GM10248 (cell line): ENCODE measurements at regions not wholly inside any gene's neighbourhood (a gene's known extent, or its start where the extent isn't known, plus 50 kb on each side); places are given as distances from the start of the nearest gene placed in this dataset.

Experiments used
- CTCF ChIA-PET: fragments of 300-600 bp; sonication (Branson Sonifier 250); formaldehyde crosslinking; extraction: SDS; loops from one replicate; lab custom pipeline; 2021; ENCODE audit warnings: antibody characterized with exemption; lab: Yijun Ruan, JAX
- POLR2A ChIA-PET: fragments of 350-650 bp; sonication (Branson Sonifier 250); formaldehyde crosslinking; extraction: SDS; loops from one replicate; lab custom pipeline; 2020; ENCODE audit warnings: antibody characterized with exemption; lab: Yijun Ruan, JAX
- DNase-seq: peaks from one replicate; pipeline ENCODE4 v3.0.0; 2012; ENCODE audit errors: extremely low spot score
- CTCF ChIP-seq: IDR thresholded peaks from 2 replicates; pipeline ENCODE4 v1.5.1; 2012; ENCODE audit warnings: mild to moderate bottlenecking, low read depth; ENCODE audit errors: extremely low read depth, missing control alignments, control extremely low read depth

- ChIA-PET POLR2A (interaction anchor here (0.7 kb wide), 1 partner anchor 96 kb away, joined by 3 read pairs; no protein-coding TSS in a partner anchor), CTCF (interaction anchor here (3.0 kb wide), 1 partner anchor 8 kb away, joined by 7 read pairs; no protein-coding TSS in a partner anchor)
- TF ChIP-seq CTCF = no peak
- no peak for DNase-seq
Measured at GRCh38 chr2:236947896-236948295, 137.8 kb upstream of the COPS8 start.

- no peak for DNase-seq
- ChIA-PET POLR2A (interaction anchor here (0.6 kb wide), 1 partner anchor 1995 kb away, joined by 8 read pairs; no protein-coding TSS in a partner anchor), CTCF (no interaction called here)
- no peak for TF ChIP-seq CTCF
Measured at GRCh38 chr2:236949089-236949905, 136.4 kb upstream of the COPS8 start.

- CTCF ChIA-PET = interaction anchor here (1.1 to 1.3 kb wide), 2 partner anchors 10 to 26 kb away, joined by 3 to 4 read pairs; no protein-coding TSS in a partner anchor
- DNase-seq = no peak
- POLR2A ChIA-PET = no interaction called here
- no peak for TF ChIP-seq CTCF
Measured at GRCh38 chr2:236951830-236952475, 133.7 kb upstream of the COPS8 start.

- TF ChIP-seq CTCF = no peak
- DNase-seq = no peak
- ChIA-PET CTCF (no interaction called here), POLR2A (no interaction called here)
Measured at GRCh38 chr2:236954641-236955040, 131.0 kb upstream of the COPS8 start.

GRCh38 chr2:236955521-236956030 lies 130.1 kb upstream of the COPS8 start:
- POLR2A ChIA-PET = no interaction called here
- CTCF ChIA-PET = interaction anchor here (0.9 to 1.8 kb wide), 7 partner anchors 9 to 442 kb away, joined by 3 to 7 read pairs (median 3); no protein-coding TSS in a partner anchor
- TF ChIP-seq CTCF = no peak
- no peak for DNase-seq

GRCh38 chr2:236956031-236956618 lies 129.6 kb upstream of the COPS8 start:
- ChIA-PET POLR2A (no interaction called here), CTCF (interaction anchor here (0.7 to 1.8 kb wide), 8 partner anchors 10 to 443 kb away, joined by 3 to 7 read pairs (median 3); no protein-coding TSS in a partner anchor)
- TF ChIP-seq CTCF = no peak
- DNase-seq = no peak
